HEK293 (cell line): ENCODE measurements at regions not wholly inside any gene's neighbourhood (a gene's known extent, or its start where the extent isn't known, plus 50 kb on each side); places are given as distances from the start of the nearest gene placed in this dataset.

Experiments
- CTCF ChIA-PET: fragments of 350-600 bp; formaldehyde crosslinking; extraction: SDS; loops from one replicate; lab custom pipeline; 2021; ENCODE audit warnings: antibody characterized with exemption; lab: Yijun Ruan, JAX
- POLR2A ChIA-PET: fragments of 300-600 bp; formaldehyde crosslinking; extraction: SDS; loops from one replicate; lab custom pipeline; 2020; ENCODE audit warnings: antibody characterized with exemption, inconsistent platforms; lab: Yijun Ruan, JAX
- H3K27ac ChIP-seq: fragments of 200-500 bp; sonication (Bioruptor generic); 2 replicates; pipeline ENCODE4 v1.5.1; 2014; ENCODE audit warnings: low read depth, low read length, control low read depth, inconsistent platforms; ENCODE audit errors: extremely low read depth
- H3K36me3 ChIP-seq, 2 experiments: fragments of 200-500 bp in 1 of 2; sonication (Bioruptor generic) in 1 of 2; 1 replicate in 1 of 2; 2 replicates in 1 of 2; pipeline ENCODE4 v1.5.1; 2014 to 2017; ENCODE audit warnings: inconsistent platforms in 2 of 2, low read length in 2 of 2; ENCODE audit not compliant: control insufficient read depth in 2 of 2, insufficient read depth in 1 of 2
- H3K4me1 ChIP-seq: fragments of 200-500 bp; sonication (Bioruptor generic); 2 replicates; pipeline ENCODE4 v1.5.1; 2014; ENCODE audit warnings: mild to moderate bottlenecking, low read length, inconsistent platforms; ENCODE audit not compliant: control insufficient read depth, insufficient read depth
- H3K4me3 ChIP-seq: 2 replicates; pipeline ENCODE4 v1.5.1; 2011; ENCODE audit warnings: low read depth, mild to moderate bottlenecking, control low read depth, low read length, moderate library complexity
- H3K9me3 ChIP-seq: fragments of 200-500 bp; sonication (Bioruptor generic); 2 replicates; pipeline ENCODE4 v1.5.1; 2014; ENCODE audit warnings: low read depth, low read length, inconsistent platforms; ENCODE audit not compliant: control insufficient read depth, insufficient read depth
- GFI1B ChIP-seq: fragments of 450-650 bp; formaldehyde crosslinking; IDR thresholded peaks from 2 replicates; pipeline ENCODE4 v1.5.1; 2016; ENCODE audit warnings: missing biosample characterization, missing genetic modification characterization
- GLI2 ChIP-seq: fragments of 450-650 bp; formaldehyde crosslinking; IDR thresholded peaks from 2 replicates; pipeline ENCODE4; 2017; ENCODE audit warnings: missing biosample characterization, missing genetic modification characterization, low read depth, borderline replicate concordance
- HOXC10 ChIP-seq: sonication (generic); formaldehyde crosslinking; IDR thresholded peaks from 2 replicates; pipeline ENCODE4 v1.8.1; 2023; ENCODE audit warnings: mild to moderate bottlenecking, missing genetic modification reagents
- KLF16 ChIP-seq: fragments of 450-650 bp; formaldehyde crosslinking; IDR thresholded peaks from 2 replicates; pipeline ENCODE4 v1.5.1; 2017; ENCODE audit warnings: missing biosample characterization, missing genetic modification characterization
- SP7 ChIP-seq: fragments of 450-650 bp; formaldehyde crosslinking; IDR thresholded peaks from 2 replicates; pipeline ENCODE4 v1.5.1; 2016; ENCODE audit warnings: missing biosample characterization, missing genetic modification characterization
- TCF7L2 ChIP-seq: IDR thresholded peaks from 2 replicates; pipeline ENCODE4 v1.6.1; 2011; ENCODE audit warnings: low read depth, mild to moderate bottlenecking, inconsistent platforms, low read length, moderate library complexity, borderline replicate concordance
- TRIM28 ChIP-seq: IDR thresholded peaks from 2 replicates; pipeline ENCODE4 v1.6.1; 2011; ENCODE audit warnings: low read length, control low read depth, borderline replicate concordance
- YY1 ChIP-seq: fragments of 450-650 bp; formaldehyde crosslinking; IDR thresholded peaks from 2 replicates; pipeline ENCODE4 v1.5.1; 2018; ENCODE audit warnings: missing biosample characterization, missing genetic modification characterization
- ZNF140 ChIP-seq: fragments of 450-650 bp; formaldehyde crosslinking; IDR thresholded peaks from 2 replicates; pipeline ENCODE4 v1.5.1; 2016; ENCODE audit warnings: missing biosample characterization, missing genetic modification characterization
- ZNF350 ChIP-seq: fragments of 450-650 bp; formaldehyde crosslinking; IDR thresholded peaks from 2 replicates; pipeline ENCODE4 v1.5.0; 2017; ENCODE audit warnings: missing biosample characterization, mild to moderate bottlenecking, missing genetic modification characterization
- ZNF423 ChIP-seq: fragments of 450-650 bp; formaldehyde crosslinking; IDR thresholded peaks from 2 replicates; pipeline ENCODE4 v1.5.1; 2016; ENCODE audit warnings: missing biosample characterization, missing genetic modification characterization
- ZNF510 ChIP-seq: fragments of 450-650 bp; formaldehyde crosslinking; IDR thresholded peaks from 2 replicates; pipeline ENCODE4 v1.5.1; 2018; ENCODE audit warnings: mild to moderate bottlenecking, missing genetic modification characterization, missing biosample characterization; ENCODE audit not compliant: insufficient replicate concordance
- ZNF561 ChIP-seq: fragments of 450-650 bp; IDR thresholded peaks from 2 replicates; pipeline ENCODE4 v1.5.1; 2018; ENCODE audit warnings: missing biosample characterization, missing genetic modification characterization, borderline replicate concordance
- ZNF600 ChIP-seq: fragments of 450-650 bp; formaldehyde crosslinking; IDR thresholded peaks from 2 replicates; pipeline ENCODE4 v1.5.1; 2016; ENCODE audit warnings: missing biosample characterization, missing genetic modification characterization
- ZNF654 ChIP-seq: fragments of 450-650 bp; formaldehyde crosslinking; IDR thresholded peaks from 2 replicates; pipeline ENCODE4 v1.5.1; 2016; ENCODE audit warnings: low read depth, missing biosample characterization, missing genetic modification characterization
- ZNF701 ChIP-seq: fragments of 450-650 bp; formaldehyde crosslinking; IDR thresholded peaks from 2 replicates; pipeline ENCODE4 v1.5.1; 2016; ENCODE audit warnings: missing biosample characterization, missing genetic modification characterization
- ZNF785 ChIP-seq: fragments of 450-650 bp; formaldehyde crosslinking; IDR thresholded peaks from 2 replicates; pipeline ENCODE4 v1.5.1; 2016; ENCODE audit warnings: missing biosample characterization, missing genetic modification characterization
- ZNF837 ChIP-seq: fragments of 450-650 bp; formaldehyde crosslinking; IDR thresholded peaks from 2 replicates; pipeline ENCODE4 v1.5.1; 2016; ENCODE audit warnings: missing biosample characterization, missing genetic modification characterization
- ZSCAN16 ChIP-seq: fragments of 450-650 bp; formaldehyde crosslinking; IDR thresholded peaks from 2 replicates; pipeline ENCODE4 v1.5.1; 2016; ENCODE audit warnings: missing biosample characterization, missing genetic modification characterization
- ZSCAN5A ChIP-seq: fragments of 450-650 bp; formaldehyde crosslinking; IDR thresholded peaks from 2 replicates; pipeline ENCODE4 v1.5.1; 2016; ENCODE audit warnings: missing biosample characterization, missing genetic modification characterization
- TF ChIP-seq, protein P1 (sequence below): fragments of 450-650 bp; formaldehyde crosslinking; IDR thresholded peaks from 2 replicates; pipeline ENCODE4 v1.5.1; 2016; ENCODE audit warnings: missing biosample characterization, missing genetic modification characterization
- TF ChIP-seq, protein P2 (sequence below): fragments of 450-650 bp; formaldehyde crosslinking; IDR thresholded peaks from 2 replicates; pipeline ENCODE4 v1.5.1; 2017; ENCODE audit warnings: missing biosample characterization, missing genetic modification characterization

- Histone ChIP-seq H3K4me1 (no peaks in the 10 kb centered on the region), H3K4me3 (no peak overlapping the region), H3K36me3 (no peaks in the 10 kb centered on the region), H3K9me3 (no peaks in the 10 kb centered on the region), H3K27ac (no peak overlapping the region)
- no peak for TF ChIP-seq GLI2 (tag by site-specific recombination)
- no peak for TF ChIP-seq TRIM28
- TF ChIP-seq HOXC10 (CRISPR knock-in tag) = no peak
- TF ChIP-seq GFI1B (tag by site-specific recombination) = no peak
- TF ChIP-seq ZSCAN5A (tag by site-specific recombination) = no peak
- no peak for TF ChIP-seq ZNF140
- TF ChIP-seq ZNF423 (tag by site-specific recombination) = no peak
- no peak for TF ChIP-seq ZNF785 (tag by site-specific recombination)
- TF ChIP-seq, protein P1, sequence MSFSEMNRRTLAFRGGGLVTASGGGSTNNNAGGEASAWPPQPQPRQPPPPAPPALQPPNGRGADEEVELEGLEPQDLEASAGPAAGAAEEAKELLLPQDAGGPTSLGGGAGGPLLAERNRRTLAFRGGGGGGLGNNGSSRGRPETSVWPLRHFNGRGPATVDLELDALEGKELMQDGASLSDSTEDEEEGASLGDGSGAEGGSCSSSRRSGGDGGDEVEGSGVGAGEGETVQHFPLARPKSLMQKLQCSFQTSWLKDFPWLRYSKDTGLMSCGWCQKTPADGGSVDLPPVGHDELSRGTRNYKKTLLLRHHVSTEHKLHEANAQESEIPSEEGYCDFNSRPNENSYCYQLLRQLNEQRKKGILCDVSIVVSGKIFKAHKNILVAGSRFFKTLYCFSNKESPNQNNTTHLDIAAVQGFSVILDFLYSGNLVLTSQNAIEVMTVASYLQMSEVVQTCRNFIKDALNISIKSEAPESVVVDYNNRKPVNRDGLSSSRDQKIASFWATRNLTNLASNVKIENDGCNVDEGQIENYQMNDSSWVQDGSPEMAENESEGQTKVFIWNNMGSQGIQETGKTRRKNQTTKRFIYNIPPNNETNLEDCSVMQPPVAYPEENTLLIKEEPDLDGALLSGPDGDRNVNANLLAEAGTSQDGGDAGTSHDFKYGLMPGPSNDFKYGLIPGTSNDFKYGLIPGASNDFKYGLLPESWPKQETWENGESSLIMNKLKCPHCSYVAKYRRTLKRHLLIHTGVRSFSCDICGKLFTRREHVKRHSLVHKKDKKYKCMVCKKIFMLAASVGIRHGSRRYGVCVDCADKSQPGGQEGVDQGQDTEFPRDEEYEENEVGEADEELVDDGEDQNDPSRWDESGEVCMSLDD (tag by site-specific recombination) = no peak
- no peak for TF ChIP-seq ZNF600 (tag by site-specific recombination)
- TF ChIP-seq ZNF510 (tag by site-specific recombination) = no peak
- POLR2A ChIA-PET = no interaction called here
- CTCF ChIA-PET = no interaction called here
Observed at GRCh38 chr5:117812861-117813260, 1175.5 kb downstream of the DTWD2 start.

DNA sequence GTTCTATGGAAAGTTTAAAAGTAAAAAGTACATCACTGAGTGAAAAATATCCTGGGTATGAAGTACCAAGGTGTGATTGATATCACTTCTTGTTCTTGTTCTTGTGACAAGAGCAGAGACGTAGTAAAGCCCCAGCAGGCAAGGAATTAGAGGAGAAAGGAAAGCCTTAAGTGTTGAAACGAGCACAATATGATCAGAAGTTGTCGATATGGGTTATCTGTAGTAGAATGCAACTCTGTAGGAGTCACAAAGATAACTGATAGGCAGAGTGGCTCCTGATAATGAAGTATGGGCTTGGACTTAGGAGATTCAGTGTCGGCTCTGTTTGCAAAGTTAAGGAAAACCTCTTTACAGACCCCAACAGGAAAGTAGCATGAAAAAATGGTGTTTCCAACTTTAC, 1179.1 kb downstream of the DTWD2 start:
- CTCF ChIA-PET = interaction anchor here (0.6 kb wide), 1 partner anchor 1422 kb away, joined by 3 read pairs; no protein-coding TSS in a partner anchor
- Histone ChIP-seq H3K4me3 (no peak overlapping the region), H3K36me3 (no peaks in the 10 kb centered on the region), H3K9me3 (no peaks in the 10 kb centered on the region), H3K27ac (no peak overlapping the region), H3K4me1 (no peaks in the 10 kb centered on the region)
- POLR2A ChIA-PET = no interaction called here
- TF ChIP-seq ZNF561 (tag by site-specific recombination) (no peak), SP7 (tag by site-specific recombination) (no peak), KLF16 (tag by site-specific recombination) (no peak), YY1 (tag by site-specific recombination) (no peak), ZSCAN16 (tag by site-specific recombination) (no peak), TCF7L2 (no peak)
- TF ChIP-seq, protein P2, sequence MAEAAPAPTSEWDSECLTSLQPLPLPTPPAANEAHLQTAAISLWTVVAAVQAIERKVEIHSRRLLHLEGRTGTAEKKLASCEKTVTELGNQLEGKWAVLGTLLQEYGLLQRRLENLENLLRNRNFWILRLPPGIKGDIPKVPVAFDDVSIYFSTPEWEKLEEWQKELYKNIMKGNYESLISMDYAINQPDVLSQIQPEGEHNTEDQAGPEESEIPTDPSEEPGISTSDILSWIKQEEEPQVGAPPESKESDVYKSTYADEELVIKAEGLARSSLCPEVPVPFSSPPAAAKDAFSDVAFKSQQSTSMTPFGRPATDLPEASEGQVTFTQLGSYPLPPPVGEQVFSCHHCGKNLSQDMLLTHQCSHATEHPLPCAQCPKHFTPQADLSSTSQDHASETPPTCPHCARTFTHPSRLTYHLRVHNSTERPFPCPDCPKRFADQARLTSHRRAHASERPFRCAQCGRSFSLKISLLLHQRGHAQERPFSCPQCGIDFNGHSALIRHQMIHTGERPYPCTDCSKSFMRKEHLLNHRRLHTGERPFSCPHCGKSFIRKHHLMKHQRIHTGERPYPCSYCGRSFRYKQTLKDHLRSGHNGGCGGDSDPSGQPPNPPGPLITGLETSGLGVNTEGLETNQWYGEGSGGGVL = no peak

- Histone ChIP-seq H3K27ac (no peak overlapping the region), H3K9me3 (no peaks in the 10 kb centered on the region), H3K36me3 (no peaks in the 10 kb centered on the region), H3K4me3 (no peak overlapping the region), H3K4me1 (no peaks in the 10 kb centered on the region)
- ChIA-PET CTCF (no interaction called here), POLR2A (no interaction called here)
- TF ChIP-seq ZNF701 (tag by site-specific recombination) = no peak
- no peak for TF ChIP-seq ZNF837 (tag by site-specific recombination)
- no peak for TF ChIP-seq ZNF350 (tag by site-specific recombination)
- no peak for TF ChIP-seq ZNF423 (tag by site-specific recombination)
- no peak for TF ChIP-seq ZNF654 (tag by site-specific recombination)
Observed at GRCh38 chr5:117805058-117805457, 1183.3 kb downstream of the DTWD2 start.
